B cell (primary cell): ENCODE measurements at regions not wholly inside any gene's neighbourhood (a gene's known extent, or its start where the extent isn't known, plus 50 kb on each side); places are given as distances from the start of the nearest gene placed in this dataset.

Experiments
- ATAC-seq: fragments of 200-7000 bp; cut with Tn5 transposase; one replicate; pipeline ENCODE4 v1.10.0; 2021; ENCODE audit warnings: low read depth, mild to moderate bottlenecking, moderate number of reproducible peaks, moderate library complexity
- CTCF ChIA-PET: fragments of 350-600 bp; sonication (Branson Sonifier 250); formaldehyde crosslinking; loops from one replicate; lab custom pipeline; 2021; ENCODE audit warnings: antibody characterized with exemption, inconsistent platforms; lab: Charles Lee
- POLR2A ChIA-PET: fragments of 350-600 bp; sonication (Branson Sonifier 250); formaldehyde crosslinking; loops from one replicate; lab custom pipeline; 2021; ENCODE audit warnings: antibody characterized with exemption; lab: Charles Lee
- DNase-seq: peaks from one replicate; pipeline ENCODE4 v3.0.0; 2013
- H2AFZ ChIP-seq: 2 replicates; pipeline ENCODE4 v1.6.1; 2012; ENCODE audit warnings: mild to moderate bottlenecking, low read depth, low read length; ENCODE audit not compliant: insufficient read depth, poor library complexity, severe bottlenecking
- H3K27ac ChIP-seq, 2 donors: 1 replicate in 1 of 2; 2 replicates in 1 of 2; pipeline ENCODE4 v1.5.1; 2012 to 2013; ENCODE audit warnings: low read length in 2 of 2, mild to moderate bottlenecking in 2 of 2, moderate library complexity in 1 of 2
- H3K27me3 ChIP-seq, 4 experiments: fragments of 200-600 bp in 1 of 4; sonication (generic) in 1 of 4; replicated peaks in 1 of 4; 1 replicate in 2 of 4; 2 replicates in 2 of 4; pipeline versions ENCODE4 v1.6.1 to v1.7.0; 2013 to 2016; ENCODE audit warnings: low read length in 3 of 4, mild to moderate bottlenecking in 2 of 4, mixed read lengths in 1 of 4, moderate library complexity in 1 of 4; ENCODE audit not compliant: insufficient read depth in 4 of 4, control insufficient read depth in 3 of 4; ENCODE audit errors: control extremely low read depth in 1 of 4
- H3K36me3 ChIP-seq, 2 experiments: replicated peaks in 1 of 2; 1 replicate in 1 of 2; 2 replicates in 1 of 2; pipeline versions ENCODE4 v1.6.1 to v1.7.1; 2013; ENCODE audit warnings: low read length in 1 of 2; ENCODE audit not compliant: insufficient read depth in 2 of 2, control insufficient read depth in 1 of 2; ENCODE audit errors: control extremely low read depth in 1 of 2, extremely low read depth in 1 of 2
- H3K4me1 ChIP-seq, 2 donors: fragments of 200-600 bp in 1 of 2; sonication (generic) in 1 of 2; 1 replicate in 1 of 2; 2 replicates in 1 of 2; pipeline versions ENCODE4 v1.5.1 to v1.6.1; 2013 to 2017; ENCODE audit warnings: low read length in 2 of 2; ENCODE audit not compliant: control insufficient read depth in 2 of 2, insufficient read depth in 2 of 2
- H3K4me2 ChIP-seq: replicated peaks from 2 replicates; pipeline ENCODE3; 2012; ENCODE audit warnings: mild to moderate bottlenecking, low read depth, low read length; ENCODE audit not compliant: poor library complexity, severe bottlenecking
- H3K4me3 ChIP-seq, 5 experiments: fragments of 200-600 bp in 1 of 5; sonication (generic) in 1 of 5; 1 replicate in 3 of 5; 2 replicates in 2 of 5; pipeline versions ENCODE4 v1.5.1 to v1.7.0; 2011 to 2016; ENCODE audit warnings: low read length in 4 of 5, mild to moderate bottlenecking in 4 of 5, low read depth in 2 of 5, control low read depth in 1 of 5, moderate library complexity in 1 of 5; ENCODE audit not compliant: insufficient read depth in 1 of 5; ENCODE audit errors: control extremely low read depth in 1 of 5, extremely low read depth in 1 of 5
- H3K79me2 ChIP-seq: fragments of 200-600 bp; sonication (generic); one replicate; pipeline ENCODE4 v1.6.0; 2016; ENCODE audit warnings: low read length; ENCODE audit not compliant: control insufficient read depth, insufficient read depth
- H3K9ac ChIP-seq: fragments of 200-600 bp; sonication (generic); 2 replicates; pipeline ENCODE4 v1.6.1; 2017; ENCODE audit warnings: mild to moderate bottlenecking, low read length, moderate library complexity
- H3K9me3 ChIP-seq, 3 donors: one replicate each; pipeline versions ENCODE4 v1.6.1 to v1.7.1; 2013; ENCODE audit warnings: low read length in 2 of 3; ENCODE audit not compliant: control insufficient read depth in 2 of 3, insufficient read depth in 1 of 3; ENCODE audit errors: control extremely low read depth in 1 of 3
- H4K20me1 ChIP-seq: 2 replicates; pipeline ENCODE4 v1.6.0; 2012; ENCODE audit warnings: mild to moderate bottlenecking, low read length; ENCODE audit not compliant: insufficient read depth, control insufficient read depth, poor library complexity, severe bottlenecking
- H3K27ac Mint-ChIP-seq: one replicate; pipeline ENCODE4 v1.8.0; 2021; ENCODE audit warnings: mixed read lengths
- H3K27me3 Mint-ChIP-seq: one replicate; pipeline ENCODE4 v1.8.0; 2021; ENCODE audit warnings: mixed read lengths
- H3K4me1 Mint-ChIP-seq: one replicate; pipeline ENCODE4 v1.8.0; 2021; ENCODE audit warnings: mixed read lengths
- H3K4me3 Mint-ChIP-seq: one replicate; pipeline ENCODE4 v1.8.0; 2021; ENCODE audit warnings: mixed read lengths
- H3K9me3 Mint-ChIP-seq: one replicate; pipeline ENCODE4 v1.8.0; 2022; ENCODE audit warnings: mixed read lengths; ENCODE audit not compliant: insufficient read depth
- CTCF ChIP-seq: fragments of 200-600 bp; IDR thresholded peaks from one replicate; pipeline ENCODE4 v1.8.0; 2022; ENCODE audit warnings: antibody characterized with exemption, mild to moderate bottlenecking
- WGBS: methylation state at CpG from one replicate; pipeline ENCODE4 v1.1.5; 2013; ENCODE audit warnings: missing lambda C conversion rate; ENCODE audit not compliant: insufficient coverage; 5-methylcytosine and 5-hydroxymethylcytosine counted together
- intact Hi-C: fragments of 100-400 bp; cut with micrococcal nuclease; formaldehyde crosslinking; loops from one replicate; pipeline ENCODE4 v1.10.0; 2022

- Mint-ChIP-seq H3K27me3 (no peaks in the 10 kb centered on the region), H3K9me3 (no peaks in the 10 kb centered on the region), H3K4me1 (no peaks in the 10 kb centered on the region), H3K27ac (no peak overlapping the region), H3K4me3 (no peak overlapping the region)
- no peak for TF ChIP-seq CTCF
- Histone ChIP-seq H3K9ac (no peak overlapping the region), H3K27ac (no peak overlapping the region), H3K9me3 (no peaks in the 10 kb centered on the region), H3K4me1 (no peaks in the 10 kb centered on the region), H3K36me3 (no peaks in the 10 kb centered on the region), H3K4me2 (no peak overlapping the region), H3K27me3 (no peaks in the 10 kb centered on the region), H4K20me1 (no peaks in the 10 kb centered on the region), H2AFZ (no peak overlapping the region), H3K79me2 (no peaks in the 10 kb centered on the region), H3K4me3 (no peak overlapping the region)
- ATAC-seq = no peak
- ChIA-PET CTCF (no interaction called here), POLR2A (no interaction called here)
- DNase-seq = no peak
- intact Hi-C loops = no loop called here
- WGBS = no CpG with 5 or more reads among the region's 4 CpGs
Measured at GRCh38 chr18:68024716-68025115, 508.2 kb upstream of the DSEL start.

GRCh38 chr18:68017385-68017784 is 500.9 kb upstream of the DSEL start:
- H3K9me3 Mint-ChIP-seq = no peaks in the 10 kb centered on the region
- no peak overlapping the region for H3K9ac ChIP-seq
- no peaks in the 10 kb centered on the region for H3K27me3 Mint-ChIP-seq
- peaks cover 0 to 4% (median 0%) of the 10 kb centered on the region in 3 donors for H3K9me3 ChIP-seq
- intact Hi-C loops = no loop called here
- no peak overlapping the region for H2AFZ ChIP-seq
- no peak overlapping the region for H3K4me3 ChIP-seq
- ChIA-PET POLR2A (no interaction called here), CTCF (no interaction called here)
- ATAC-seq = no peak
- no peaks in the 10 kb centered on the region for H3K4me1 Mint-ChIP-seq
- H3K4me1 ChIP-seq = no peaks in the 10 kb centered on the region
- no peak overlapping the region for H3K4me2 ChIP-seq
- no peaks in the 10 kb centered on the region for H3K27me3 ChIP-seq
- no peaks in the 10 kb centered on the region for H3K36me3 ChIP-seq
- no peak overlapping the region for H3K27ac ChIP-seq
- no peak overlapping the region for H3K4me3 Mint-ChIP-seq
- H3K79me2 ChIP-seq = no peaks in the 10 kb centered on the region
- no peak for TF ChIP-seq CTCF
- WGBS = 98% methylated on average over 5 of the region's 8 CpGs
- H4K20me1 ChIP-seq = no peaks in the 10 kb centered on the region
- H3K27ac Mint-ChIP-seq = no peak overlapping the region
- DNase-seq = no peak
